ENCODE measurements at regions not wholly inside any gene's neighbourhood (a gene's known extent, or its start where the extent isn't known, plus 50 kb on each side); places are given as distances from the start of the nearest gene placed in this dataset.

GRCh38 chr6:156169371-156169770, 607.8 kb upstream of the ARID1B start (continued):
- no peak for TF ChIP-seq CTCF (conservative IDR thresholded peaks at IDR 0.05; ENCODE audit: low read depth in 2 of 2)
- no peak for TF ChIP-seq ETS1 (IDR thresholded peaks at IDR 0.05)

- H3K27me3 ChIP-seq (ENCODE audit: insufficient read depth) = no peaks in the 10 kb centered on the region
- H3K27ac ChIP-seq (ENCODE audit: low read depth) = no peak overlapping the region
- H3K27ac Mint-ChIP-seq = no peak overlapping the region
- H3K4me3 ChIP-seq = no peak overlapping the region
- H3K79me2 ChIP-seq (replicated peaks; ENCODE audit: insufficient read depth) = no peaks in the 10 kb centered on the region
- H3F3A ChIP-seq (replicated peaks; ENCODE audit: low read depth) = no peaks in the 10 kb centered on the region
- no peaks in the 10 kb centered on the region for H3K4me1 ChIP-seq (ENCODE audit: insufficient read depth)
- no peak for DNase-seq (ENCODE audit: low spot score)
- H3K9me2 ChIP-seq (ENCODE audit: insufficient read depth) = peaks cover 6% of the 10 kb centered on the region; the same call in 1 of the 2 replicates
- H2AFZ ChIP-seq = peak overlapping the region; percentile 91
- H3K36me3 Mint-ChIP-seq (ENCODE audit: low read depth) = no peaks in the 10 kb centered on the region
- 0 out of 3 replicates have a peak, but pooled peaks have one; percentile 25 for ATAC-seq
- H3K4me2 ChIP-seq = no peak overlapping the region
- H3K27me3 Mint-ChIP-seq (ENCODE audit: insufficient read depth, low read depth, poor library complexity) = no peaks in the 10 kb centered on the region
- TF ChIP-seq JUNB (IDR thresholded peaks at IDR 0.05; ENCODE audit: unreplicated experiment) (no peak), STAT1 (IDR thresholded peaks at IDR 0.05; ENCODE audit: unreplicated experiment) (no peak), ETS1 (IDR thresholded peaks at IDR 0.05) (no peak), CREB1 (CRISPR knock-in tag; IDR thresholded peaks at IDR 0.05; ENCODE audit: low read depth) (no peak), ZNF114 (CRISPR knock-in tag; IDR thresholded peaks at IDR 0.05) (no peak), NANOG (IDR thresholded peaks at IDR 0.05; ENCODE audit: borderline replicate concordance) (no peak), CTCF (conservative IDR thresholded peaks at IDR 0.05; ENCODE audit: low read depth in 2 of 2) (no peak), EZH2phosphoT487 (IDR thresholded peaks at IDR 0.05; ENCODE audit: unreplicated experiment) (no peak), ZNF462 (CRISPR knock-in tag; IDR thresholded peaks at IDR 0.05) (no peak), EZH2 (IDR thresholded peaks at IDR 0.05; ENCODE audit: low read depth, unreplicated experiment) (no peak)
- H3K36me3 ChIP-seq (ENCODE audit: insufficient read depth) = no peaks in the 10 kb centered on the region
- peaks cover 4% of the 10 kb centered on the region; the same call in 1 of the 3 replicates for H3K4me1 Mint-ChIP-seq
- no peaks in the 10 kb centered on the region for H4K20me1 ChIP-seq (replicated peaks; ENCODE audit: insufficient read depth)
- no peaks in the 10 kb centered on the region for H3K9me3 Mint-ChIP-seq
- no peak overlapping the region for H3K4me3 Mint-ChIP-seq
Observed at GRCh38 chr6:156167625-156168071, 609.5 kb upstream of the ARID1B start.

Data from GM23338 (cell line).